Left ventricle myocardium inferior (tissue), 1 donor: ENCODE measurements at regions not wholly inside any gene's neighbourhood (a gene's known extent, or its start where the extent isn't known, plus 50 kb on each side); places are given as distances from the start of the nearest gene placed in this dataset.

ENCODE experiments used
- DNase-seq: peaks from one replicate; pipeline ENCODE4 v3.0.0-alpha.2; 2020
- H3K27ac ChIP-seq: fragments of 200-600 bp; replicated peaks from 2 replicates; pipeline ENCODE4 v1.8.0; 2021
- H3K27me3 ChIP-seq: fragments of 200-600 bp; 2 replicates; pipeline ENCODE4 v1.8.0; 2021; ENCODE audit warnings: low read depth
- H3K36me3 ChIP-seq: fragments of 200-600 bp; 2 replicates; pipeline ENCODE4 v1.8.0; 2021
- H3K4me1 ChIP-seq: fragments of 200-600 bp; 2 replicates; pipeline ENCODE4 v1.8.0; 2021
- H3K4me3 ChIP-seq: fragments of 200-600 bp; 2 replicates; pipeline ENCODE4 v1.8.0; 2021; ENCODE audit warnings: mild to moderate bottlenecking, moderate library complexity
- H3K9me3 ChIP-seq: fragments of 200-600 bp; replicated peaks from 2 replicates; pipeline ENCODE4 v1.8.0; 2021
- CTCF ChIP-seq: fragments of 200-600 bp; IDR thresholded peaks from 2 replicates; pipeline ENCODE4 v1.8.0; 2021; ENCODE audit warnings: antibody characterized with exemption, mild to moderate bottlenecking, borderline replicate concordance
- intact Hi-C: fragments of 100-400 bp; cut with micrococcal nuclease; formaldehyde crosslinking; loops from one replicate; pipeline ENCODE4 v1.11.0; 2022
- donor health status: DM: no; HTN: yes; CAD: no; lungs with severe emphysema.

GRCh38 chr10:29806350-29806788 lies 171.6 kb upstream of the SVIL start:
- no peak for TF ChIP-seq CTCF
- Histone ChIP-seq H3K9me3 (no peaks in the 10 kb centered on the region), H3K27me3 (no peaks in the 10 kb centered on the region), H3K4me1 (peaks cover 29% of the 10 kb centered on the region), H3K27ac (no peak overlapping the region), H3K36me3 (no peaks in the 10 kb centered on the region), H3K4me3 (no peak overlapping the region)
- DNase-seq = no peak
- intact Hi-C loops = no loop called here

GRCh38 chr10:29805134-29805723 lies 170.5 kb upstream of the SVIL start:
- Histone ChIP-seq H3K27me3 (no peaks in the 10 kb centered on the region), H3K36me3 (no peaks in the 10 kb centered on the region), H3K4me1 (peaks cover 23% of the 10 kb centered on the region), H3K4me3 (no peak overlapping the region), H3K9me3 (no peaks in the 10 kb centered on the region), H3K27ac (peak overlapping the region; percentile 1)
- DNase-seq = no peak
- intact Hi-C loops = no loop called here
- no peak for TF ChIP-seq CTCF

- Histone ChIP-seq H3K4me3 (no peak overlapping the region), H3K9me3 (no peaks in the 10 kb centered on the region), H3K4me1 (peaks cover 23% of the 10 kb centered on the region), H3K36me3 (no peaks in the 10 kb centered on the region), H3K27me3 (no peaks in the 10 kb centered on the region), H3K27ac (no peak overlapping the region)
- intact Hi-C loops = no loop called here
- no peak for TF ChIP-seq CTCF
- DNase-seq = no peak
Observed at GRCh38 chr10:29804025-29804852, 169.5 kb upstream of the SVIL start.

- Histone ChIP-seq H3K36me3 (no peaks in the 10 kb centered on the region), H3K27me3 (no peaks in the 10 kb centered on the region), H3K4me3 (no peak overlapping the region), H3K27ac (no peak overlapping the region), H3K9me3 (no peaks in the 10 kb centered on the region), H3K4me1 (peaks cover 23% of the 10 kb centered on the region)
- intact Hi-C loops = no loop called here
- no peak for TF ChIP-seq CTCF
- DNase-seq = no peak
Observed at GRCh38 chr10:29802171-29802570, 167.4 kb upstream of the SVIL start.

- DNase-seq = no peak
- H3K27ac ChIP-seq = no peak overlapping the region
- intact Hi-C loops = no loop called here
- peaks cover 19% of the 10 kb centered on the region for H3K4me1 ChIP-seq
- no peaks in the 10 kb centered on the region for H3K36me3 ChIP-seq
- H3K27me3 ChIP-seq = no peaks in the 10 kb centered on the region
- no peak for TF ChIP-seq CTCF
- H3K9me3 ChIP-seq = no peaks in the 10 kb centered on the region
- H3K4me3 ChIP-seq = no peak overlapping the region
Observed at GRCh38 chr10:29798921-29799690, 164.3 kb upstream of the SVIL start.
